Esophagus squamous epithelium (tissue), 5 donors: ENCODE measurements at regions not wholly inside any gene's neighbourhood (a gene's known extent, or its start where the extent isn't known, plus 50 kb on each side); places are given as distances from the start of the nearest gene placed in this dataset.

Experiments used
- DNase-seq: peaks from one replicate; lab custom pipeline; 2025; lab: John Stamatoyannopoulos, UW
- H3K27ac ChIP-seq, 4 donors: fragments of 200-600 bp; sonication (generic); one replicate each; pipeline ENCODE4 v1.5.1; 2016 to 2019; ENCODE audit warnings: mild to moderate bottlenecking in 1 of 4
- H3K27me3 ChIP-seq, 4 donors: fragments of 200-600 bp; sonication (generic); 1 replicate in 3 of 4; 2 replicates in 1 of 4; pipeline versions ENCODE4 v1.5.1 to v1.6.0; 2017 to 2021; ENCODE audit warnings: antibody characterized with exemption in 1 of 4
- H3K36me3 ChIP-seq, 3 donors: fragments of 200-600 bp; sonication (generic); one replicate each; pipeline ENCODE4 v1.5.1; 2016 to 2019
- H3K4me1 ChIP-seq, 3 donors: fragments of 200-600 bp; sonication (generic); one replicate each; pipeline ENCODE4 v1.5.1; 2017 to 2019
- H3K4me3 ChIP-seq, 4 donors: fragments of 200-600 bp; sonication (generic); 1 replicate in 3 of 4; 2 replicates in 1 of 4; pipeline ENCODE4 v1.5.1; 2016 to 2019; ENCODE audit warnings: mild to moderate bottlenecking in 2 of 4, moderate library complexity in 1 of 4
- H3K9me3 ChIP-seq, 3 donors: fragments of 200-600 bp; sonication (generic); one replicate each; pipeline ENCODE4 v1.5.1; 2016 to 2019
- CTCF ChIP-seq, 6 experiments: fragments of 450-650 bp in 4 of 6; fragments of 200-600 bp in 2 of 6; sonication (generic) in 2 of 6; IDR thresholded peaks; one replicate each; pipeline ENCODE4 v1.5.1; 2016 to 2019; ENCODE audit warnings: antibody characterized with exemption in 6 of 6, mild to moderate bottlenecking in 4 of 6, moderate library complexity in 4 of 6
- POLR2A ChIP-seq, 4 donors: fragments of 450-650 bp; IDR thresholded peaks; one replicate each; pipeline ENCODE4 v1.6.1; 2017; ENCODE audit warnings: antibody characterized with exemption in 4 of 4, mild to moderate bottlenecking in 4 of 4, moderate library complexity in 3 of 4
- whole genome bisulfite sequencing, 2 donors: methylation state at CpG; one replicate each; pipeline ENCODE4 v1.1.5; 2018; 5-methylcytosine and 5-hydroxymethylcytosine counted together
- intact Hi-C: fragments of 100-400 bp; cut with DNase I; formaldehyde crosslinking; loops from one replicate; pipeline ENCODE4 v1.15.0; 2022
- donor health status: DM: yes; HTN: yes; CAD: no.

DNA sequence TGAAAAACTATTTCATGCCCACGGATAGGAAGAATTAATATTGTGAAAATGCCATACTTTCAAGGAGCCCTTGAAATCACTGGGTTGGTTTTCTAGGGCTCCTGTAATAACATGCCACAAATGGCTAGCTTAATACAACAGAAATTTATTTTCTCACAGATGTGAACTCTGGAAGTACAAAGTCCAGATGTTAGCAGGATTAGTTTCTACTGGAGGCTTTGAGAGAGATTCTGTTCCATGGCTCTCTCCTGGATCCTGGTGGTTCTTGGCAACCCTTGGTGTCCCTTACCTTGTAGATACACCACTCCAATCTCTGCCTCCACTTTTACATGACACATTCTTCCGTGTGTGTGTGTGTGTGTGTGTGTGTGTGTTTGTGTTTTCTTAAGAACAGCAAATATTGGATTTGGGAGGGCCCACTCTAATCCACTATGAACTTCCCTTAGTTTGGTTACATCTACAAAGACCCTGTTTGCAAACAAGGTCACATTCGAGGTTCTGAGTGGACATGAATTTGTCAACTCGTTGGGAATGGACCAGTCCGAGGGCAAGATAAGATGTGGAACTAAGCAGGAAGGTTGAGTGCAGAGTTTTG, 381.1 kb downstream of the IPO8 start:
- H3K27ac ChIP-seq = no peak overlapping the region
- 49 to 66% methylated on average over 5 of the region's 5 CpGs for WGBS, 2 donors
- no peaks in the 10 kb centered on the region for H3K36me3 ChIP-seq
- TF ChIP-seq CTCF (IDR thresholded peaks at IDR 0.05) (no peak), POLR2A (IDR thresholded peaks at IDR 0.05) (no peak)
- no peaks in the 10 kb centered on the region for H3K27me3 ChIP-seq
- no peaks in the 10 kb centered on the region for H3K4me1 ChIP-seq
- no peak for DNase-seq
- peaks cover 0 to 7% (median 0%) of the 10 kb centered on the region in 3 donors for H3K9me3 ChIP-seq
- intact Hi-C loops = no loop called here
- H3K4me3 ChIP-seq = no peak overlapping the region

DNA sequence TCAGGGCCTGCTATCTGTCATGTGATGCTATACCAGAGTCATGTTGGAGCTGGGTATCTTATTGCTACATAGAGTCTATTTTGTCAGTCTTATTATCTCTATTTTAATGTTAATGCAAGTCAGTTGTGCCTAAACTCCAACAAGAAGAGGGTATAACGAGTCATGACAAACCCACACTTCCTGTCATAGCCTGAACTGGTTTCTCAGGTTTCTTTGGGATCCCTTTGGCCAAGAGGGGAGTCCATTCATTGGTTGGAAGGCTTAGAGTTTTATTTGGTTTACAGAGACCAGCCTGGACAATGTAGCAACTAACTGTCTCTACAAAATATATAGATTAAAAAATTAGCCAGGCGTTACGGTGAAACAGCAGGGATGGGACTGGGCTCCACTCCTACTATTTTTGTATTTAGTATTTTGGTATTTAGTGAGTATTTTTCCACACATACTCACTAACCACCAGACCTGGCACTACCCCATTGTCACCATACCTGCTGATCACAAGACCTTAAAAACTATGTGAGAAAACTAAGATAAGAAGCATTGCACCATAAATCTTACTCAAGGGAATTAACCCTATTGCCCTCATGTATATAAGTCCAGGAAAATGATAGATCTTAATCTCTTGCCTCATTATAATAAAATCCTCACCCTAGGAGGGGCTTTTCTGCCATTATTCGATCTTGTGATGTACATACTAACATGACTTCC, 387.5 kb downstream of the IPO8 start:
- Histone ChIP-seq H3K36me3 (no peaks in the 10 kb centered on the region), H3K27ac (no peak overlapping the region), H3K9me3 (peaks cover 0 to 7% (median 0%) of the 10 kb centered on the region in 3 donors), H3K27me3 (no peaks in the 10 kb centered on the region), H3K4me1 (peaks cover 0 to 12% (median 0%) of the 10 kb centered on the region in 3 donors), H3K4me3 (no peak overlapping the region)
- TF ChIP-seq POLR2A (IDR thresholded peaks at IDR 0.05) = no peak
- TF ChIP-seq CTCF (IDR thresholded peaks at IDR 0.05) = no peak
- intact Hi-C loops = no loop called here
- 47 to 51% methylated on average over 4 of the region's 4 CpGs for WGBS, 2 donors
- no peak for DNase-seq

GRCh38 chr12:30304528-30304927, 391.1 kb downstream of the IPO8 start:
- H3K27ac ChIP-seq = no peak overlapping the region
- intact Hi-C loops = no loop called here
- no peaks in the 10 kb centered on the region for H3K27me3 ChIP-seq
- peaks cover 0 to 12% (median 0%) of the 10 kb centered on the region in 3 donors for H3K4me1 ChIP-seq
- H3K9me3 ChIP-seq = no peaks in the 10 kb centered on the region
- TF ChIP-seq CTCF (IDR thresholded peaks at IDR 0.05) (no peak), POLR2A (IDR thresholded peaks at IDR 0.05) (no peak)
- H3K4me3 ChIP-seq = no peak overlapping the region
- no peak for DNase-seq
- no peaks in the 10 kb centered on the region for H3K36me3 ChIP-seq

DNA sequence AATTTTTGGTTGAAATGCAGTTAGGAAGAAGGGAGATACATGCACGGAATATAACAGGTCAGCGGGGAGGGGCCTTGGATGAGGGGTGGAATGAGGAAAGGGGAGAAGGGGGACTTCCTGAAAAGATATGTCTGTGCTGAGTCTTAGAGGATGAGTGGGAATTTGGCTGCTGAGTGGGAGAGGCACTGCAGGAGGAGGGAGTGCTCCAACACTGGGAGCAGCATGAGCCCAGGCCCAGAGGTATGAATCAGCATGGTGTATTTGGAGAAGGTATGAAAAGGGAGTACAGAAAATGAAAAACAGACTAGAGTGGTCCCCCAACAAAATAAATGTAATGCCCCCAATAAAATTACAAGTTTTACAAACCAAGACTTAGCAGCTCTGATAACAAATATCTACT, 394.4 kb downstream of the IPO8 start:
- H3K36me3 ChIP-seq = no peaks in the 10 kb centered on the region
- no peak for DNase-seq
- 92 to 100% methylated on average over 2 of the region's 2 CpGs for WGBS, 2 donors
- no peak overlapping the region for H3K4me3 ChIP-seq
- no peaks in the 10 kb centered on the region for H3K9me3 ChIP-seq
- TF ChIP-seq CTCF (IDR thresholded peaks at IDR 0.05) (no peak), POLR2A (IDR thresholded peaks at IDR 0.05) (no peak)
- H3K27me3 ChIP-seq = no peaks in the 10 kb centered on the region
- intact Hi-C loops = no loop called here
- H3K4me1 ChIP-seq = no peaks in the 10 kb centered on the region
- no peak overlapping the region for H3K27ac ChIP-seq

GRCh38 chr12:30296486-30296885, 399.2 kb downstream of the IPO8 start:
- Histone ChIP-seq H3K27ac (no peak overlapping the region), H3K4me1 (no peaks in the 10 kb centered on the region), H3K27me3 (no peaks in the 10 kb centered on the region), H3K36me3 (no peaks in the 10 kb centered on the region), H3K9me3 (no peaks in the 10 kb centered on the region), H3K4me3 (no peak overlapping the region)
- TF ChIP-seq CTCF (IDR thresholded peaks at IDR 0.05) = no peak
- TF ChIP-seq POLR2A (IDR thresholded peaks at IDR 0.05) = no peak
- intact Hi-C loops = no loop called here
- 53 to 59% methylated on average over 6 to 7 of the region's 8 CpGs for WGBS, 2 donors
- no peak for DNase-seq
